Medulla oblongata (tissue), 1 donor: ENCODE measurements at regions not wholly inside any gene's neighbourhood (a gene's known extent, or its start where the extent isn't known, plus 50 kb on each side); places are given as distances from the start of the nearest gene placed in this dataset.
A peak's percentile ranks its signal among the peaks of the same experiment; 100 is the strongest.
"Not testable (repeated sequence)": the region's sequence is repeated elsewhere in the genome, so short reads cannot be mapped to it uniquely, and the experiment has no call there.

Source experiments
- DNase-seq: peaks from one replicate; pipeline ENCODE4 v3.0.0-alpha.2; 2015; ENCODE audit errors: extremely low spot score

DNA sequence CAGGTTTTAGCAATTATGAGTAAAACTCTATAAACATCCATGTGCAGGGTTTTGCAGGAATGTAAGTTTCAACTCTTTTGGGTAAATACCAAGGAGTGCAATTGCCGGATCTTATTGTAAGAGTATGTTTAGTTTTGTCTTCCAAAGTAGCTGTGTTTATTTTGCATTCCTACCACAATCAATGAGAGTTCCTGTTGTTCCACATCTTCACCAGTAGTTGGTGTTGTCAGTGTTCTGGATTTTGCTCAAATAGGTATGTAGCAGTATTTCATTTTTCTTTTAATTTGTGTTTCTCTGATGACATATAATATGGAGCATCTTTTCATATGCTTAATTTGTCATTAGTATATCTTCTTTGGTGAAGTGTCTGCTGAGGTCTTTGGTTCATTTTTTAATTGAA lies 185.1 kb upstream of the GALNT15 start:
- no peak for DNase-seq

GRCh38 chr3:15993660-15994059 lies 180.8 kb upstream of the GALNT15 start:
- DNase-seq: not testable (repeated sequence)

DNA sequence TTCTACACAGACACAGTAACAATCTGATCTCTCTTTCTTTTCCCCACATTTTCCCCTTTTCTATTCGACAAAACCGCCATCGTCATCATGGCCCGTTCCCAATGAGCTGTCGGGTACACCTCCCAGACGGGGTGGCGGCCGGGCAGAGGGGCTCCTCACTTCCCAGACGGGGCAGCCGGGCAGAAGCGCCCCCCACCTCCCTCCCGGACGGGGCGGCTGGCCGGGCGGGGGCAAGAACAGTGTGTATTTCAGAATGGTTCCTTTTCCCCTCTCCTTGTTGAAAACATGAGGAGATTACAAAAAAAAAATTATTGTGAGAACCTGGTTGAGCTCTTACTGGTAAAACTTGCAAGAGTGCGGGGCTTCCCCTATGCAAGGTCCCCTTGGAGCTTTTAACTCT lies 178.0 kb upstream of the GALNT15 start:
- DNase-seq: not testable (repeated sequence)

DNA sequence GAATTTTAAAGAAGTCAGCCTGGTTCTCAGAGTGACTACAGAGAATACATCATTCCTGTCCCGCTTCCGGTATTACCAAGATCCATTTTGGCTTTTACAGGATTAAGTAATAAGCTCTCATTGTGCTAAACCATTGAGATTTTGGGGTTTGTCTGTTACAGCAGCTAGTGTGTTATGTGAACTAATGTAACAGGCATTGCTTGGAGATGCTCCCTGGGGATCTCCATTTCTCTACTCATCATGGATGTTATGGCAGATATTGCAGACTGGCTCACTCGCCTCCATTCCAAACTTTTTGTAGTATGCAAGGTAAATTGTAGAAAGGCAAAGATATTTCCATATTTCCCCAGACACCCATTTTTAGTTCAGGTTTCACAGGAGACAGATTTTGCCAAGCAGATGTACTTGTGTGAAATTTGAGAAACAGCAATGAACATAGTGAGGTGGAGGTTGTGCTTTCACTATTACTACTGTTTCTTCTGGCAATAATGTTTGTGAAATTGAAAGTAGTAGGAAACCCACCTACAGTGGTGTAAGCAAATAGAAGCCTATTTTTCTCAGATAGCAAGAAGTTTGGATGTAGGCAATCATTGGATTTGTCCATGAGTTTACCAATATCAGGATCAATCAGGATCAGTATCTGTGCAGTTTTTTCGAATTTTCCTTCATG lies 177.1 kb upstream of the GALNT15 start:
- DNase-seq: no peak

- no peak for DNase-seq
These were observed 175.6 kb upstream of the GALNT15 start for GRCh38 chr3:15998911-15999310.

DNA sequence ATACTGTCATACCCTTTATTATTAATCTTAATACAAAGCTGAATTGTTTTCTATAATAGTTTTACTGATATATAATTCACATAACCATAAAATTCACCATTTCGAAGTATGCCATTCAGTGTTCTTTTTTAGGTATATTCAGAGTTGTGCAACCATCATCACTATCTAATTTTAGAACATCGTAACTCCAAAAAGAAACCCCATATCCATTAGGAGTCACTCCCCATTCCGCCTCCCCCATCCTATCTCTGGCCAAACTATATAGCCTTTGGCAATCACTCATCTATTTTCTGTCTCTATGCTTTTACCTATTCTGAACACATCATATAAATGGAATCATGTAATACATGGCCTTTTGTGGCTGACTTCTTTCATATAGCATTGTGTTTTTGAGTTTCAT lies 169.7 kb upstream of the GALNT15 start:
- no peak for DNase-seq

GRCh38 chr3:16011376-16011775 lies 163.1 kb upstream of the GALNT15 start:
- no peak for DNase-seq

- DNase-seq: no peak
These were observed 162.4 kb upstream of the GALNT15 start for GRCh38 chr3:16012086-16012485.

- DNase-seq: no peak
These were observed 160.9 kb upstream of the GALNT15 start for GRCh38 chr3:16013568-16013967.

DNA sequence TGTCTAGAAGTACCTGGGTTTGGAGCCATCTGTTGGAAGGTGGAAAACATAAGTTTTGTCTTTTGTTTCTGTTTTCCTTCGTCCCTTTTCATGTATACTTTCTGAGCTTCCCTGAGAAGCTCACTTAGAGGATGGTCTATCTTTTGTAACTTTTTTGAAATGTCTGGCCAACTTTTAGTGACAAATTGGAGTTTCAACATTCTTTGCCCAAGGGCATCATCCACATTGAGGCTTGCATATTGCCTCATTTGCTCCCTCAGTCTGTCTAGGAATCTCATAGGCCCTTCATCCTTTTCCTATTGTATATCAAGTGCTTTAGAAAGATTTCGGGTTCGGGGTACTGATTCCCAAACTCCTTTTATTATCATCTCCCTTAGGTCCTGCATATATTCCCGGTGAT lies 152.7 kb upstream of the GALNT15 start:
- DNase-seq: not testable (repeated sequence)

DNA sequence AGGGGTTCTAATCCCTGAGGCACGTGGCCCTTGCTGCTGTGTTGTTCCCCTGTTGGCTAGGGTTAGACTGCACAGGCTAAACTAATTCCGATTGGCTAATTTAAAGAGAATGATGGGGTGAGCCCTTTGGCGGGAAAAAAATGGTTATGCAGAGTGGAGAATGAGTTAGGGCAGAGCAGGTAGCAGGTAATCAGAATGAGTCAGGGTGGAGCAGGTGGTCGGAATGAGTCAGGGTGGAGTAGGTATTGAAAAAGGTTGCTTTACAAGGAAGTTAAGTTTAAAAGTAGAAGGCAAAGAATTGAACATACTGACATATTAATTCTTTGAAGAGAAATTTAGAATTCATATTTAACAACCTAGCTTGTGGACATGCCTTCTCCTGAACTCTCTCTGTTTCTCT lies 150.6 kb upstream of the GALNT15 start:
- DNase-seq: not testable (repeated sequence)

DNA sequence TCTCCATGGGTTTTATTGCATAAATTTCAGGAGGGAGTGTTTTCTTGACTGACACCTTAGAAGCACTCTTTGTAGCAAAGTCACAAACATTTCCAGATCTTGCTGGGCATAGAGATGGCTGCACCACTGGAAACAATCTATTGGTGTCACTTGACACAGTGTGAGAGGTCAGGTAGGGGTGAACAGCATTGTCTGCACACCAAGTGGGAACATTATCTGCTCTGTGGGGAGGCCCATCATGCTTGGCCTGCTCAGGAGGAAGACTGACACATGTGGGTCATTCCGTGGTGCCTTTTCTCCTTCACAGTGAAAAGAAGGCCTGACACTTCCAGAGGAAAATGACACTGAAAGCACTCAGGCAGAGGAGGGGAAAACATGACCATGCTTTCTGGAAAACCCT lies 149.9 kb upstream of the GALNT15 start:
- no peak for DNase-seq

DNA sequence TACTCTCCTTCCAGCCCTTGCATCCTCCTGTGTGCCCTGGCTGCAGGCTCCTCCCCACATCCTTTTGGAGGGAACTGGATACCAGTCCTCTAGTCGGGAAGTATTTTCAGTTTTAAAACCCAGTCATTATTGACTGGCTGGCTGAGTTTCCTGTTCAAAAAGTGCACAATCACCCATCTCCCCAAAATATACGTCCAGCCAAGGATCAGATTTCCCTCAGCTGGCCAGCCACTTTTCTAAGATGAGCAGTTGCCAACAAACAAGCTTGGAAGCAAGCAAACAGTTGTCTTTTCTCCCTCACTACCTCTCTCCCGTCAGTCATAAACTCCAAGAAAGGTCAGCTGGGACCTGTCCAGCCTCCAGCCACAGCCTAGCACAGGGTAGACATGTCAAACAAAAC lies 147.7 kb upstream of the GALNT15 start:
- no peak for DNase-seq

GRCh38 chr3:16028604-16029003 lies 145.9 kb upstream of the GALNT15 start:
- no peak for DNase-seq

- DNase-seq: no peak
These were observed 144.1 kb upstream of the GALNT15 start for GRCh38 chr3:16030342-16030741.

GRCh38 chr3:16031434-16031833 lies 143.0 kb upstream of the GALNT15 start:
- DNase-seq: no peak

- DNase-seq: no peak
These were observed 140.4 kb upstream of the GALNT15 start for GRCh38 chr3:16033889-16034687.

DNA sequence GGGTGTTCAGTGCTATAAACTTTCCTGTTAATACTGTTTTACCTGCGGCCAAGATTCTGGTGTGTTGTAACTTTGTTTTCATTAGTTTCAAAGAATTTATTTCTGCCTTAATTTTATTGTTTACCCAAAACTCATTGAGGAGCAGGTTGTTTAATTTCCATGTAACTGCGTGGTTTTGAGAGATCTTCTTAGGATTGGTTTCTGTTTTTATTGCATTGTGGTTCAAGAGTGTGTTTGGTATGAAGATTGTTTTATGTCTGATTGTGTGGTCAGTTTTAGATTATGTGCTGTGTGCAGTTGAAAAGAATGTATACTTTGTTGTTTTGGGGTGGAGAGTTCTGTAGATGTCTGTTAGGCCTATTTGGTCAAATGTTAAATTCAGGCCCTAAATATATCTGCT lies 133.5 kb upstream of the GALNT15 start:
- DNase-seq: no peak

DNA sequence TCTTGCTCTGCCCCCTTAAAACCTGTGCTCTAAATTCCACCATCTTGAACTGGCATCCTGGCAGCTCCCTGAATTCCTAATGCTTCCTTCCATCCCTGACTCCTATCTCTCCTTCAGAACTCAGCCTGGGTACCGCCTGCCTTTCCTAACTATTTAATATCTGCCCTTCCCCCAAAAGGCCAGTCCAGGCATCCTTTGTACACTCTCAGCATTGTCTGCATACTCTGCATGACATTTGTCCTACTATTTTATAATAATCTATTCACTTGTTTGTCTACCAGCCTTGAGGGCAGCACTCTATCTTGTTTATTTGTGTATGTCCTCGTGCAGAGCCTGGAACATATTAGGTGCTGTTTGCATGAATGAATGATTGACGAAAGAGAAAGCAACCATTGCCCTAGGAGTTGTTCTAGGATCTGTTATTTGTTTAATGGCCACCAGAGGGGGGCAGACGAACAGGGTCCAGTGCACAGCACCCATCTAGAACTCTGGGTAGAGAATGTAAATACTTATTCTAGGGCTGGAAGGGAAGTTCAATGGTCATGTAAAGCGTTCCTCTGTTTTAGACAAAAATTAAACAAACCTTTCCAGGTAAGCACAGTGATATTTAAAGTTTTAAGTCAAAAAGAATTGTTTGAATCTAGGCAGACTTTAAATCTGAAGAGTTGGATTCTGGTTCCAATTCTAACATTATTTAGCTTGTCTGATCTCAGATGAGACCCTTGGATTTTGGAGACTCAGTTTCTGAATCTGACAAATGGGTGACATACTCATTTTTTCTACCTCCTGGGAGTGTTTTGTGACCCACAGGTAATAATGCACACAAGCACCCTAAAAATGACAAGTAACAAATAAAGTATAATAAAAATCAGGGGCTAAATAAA lies 125.8 kb upstream of the GALNT15 start:
- DNase-seq: peak; percentile 90

DNA sequence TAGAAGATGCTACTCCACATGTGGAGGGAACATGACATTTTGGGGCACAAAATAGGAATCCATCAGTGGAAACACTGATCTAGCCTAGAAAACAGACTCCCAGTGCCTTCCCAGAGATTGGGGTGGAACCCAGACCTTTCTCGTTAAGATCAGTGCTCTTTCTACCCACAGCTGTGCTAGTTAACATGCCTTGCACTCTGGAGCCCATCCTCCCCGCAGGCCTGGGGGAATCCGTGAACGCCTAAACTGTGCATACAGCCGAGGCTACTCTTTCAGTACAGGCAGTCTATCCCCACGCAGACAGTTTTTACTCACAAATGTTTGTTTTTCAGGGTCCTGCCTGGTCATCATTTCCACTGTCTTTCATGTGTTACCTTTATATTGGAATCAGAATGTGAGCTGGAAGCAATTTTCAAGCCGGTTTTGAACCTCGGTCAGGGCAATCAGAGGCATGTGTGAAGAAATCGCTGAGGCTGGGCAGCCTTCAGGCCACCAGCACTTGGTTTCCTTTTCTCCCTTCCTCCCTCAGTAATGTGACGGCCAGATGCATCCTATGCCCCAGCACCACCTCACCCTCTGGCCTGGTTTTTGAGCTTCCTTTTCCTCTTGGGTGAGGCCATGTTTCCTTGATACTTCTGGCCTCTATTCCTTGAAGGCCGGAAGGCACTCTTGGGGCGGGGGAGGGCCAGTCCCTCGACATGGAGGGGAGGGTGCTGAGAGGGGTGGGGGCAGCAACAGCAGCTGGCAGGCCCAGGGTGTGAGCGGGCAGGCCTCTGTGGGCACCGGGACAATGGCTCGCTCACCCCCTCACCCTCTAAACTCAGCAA lies 123.6 kb upstream of the GALNT15 start:
- DNase-seq: no peak

- no peak for DNase-seq
These were observed 122.8 kb upstream of the GALNT15 start for GRCh38 chr3:16051691-16052090.

- DNase-seq: no peak
These were observed 121.5 kb upstream of the GALNT15 start for GRCh38 chr3:16052964-16053363.
